ENCODE measurements at regions not wholly inside any gene's neighbourhood (a gene's known extent, or its start where the extent isn't known, plus 50 kb on each side); places are given as distances from the start of the nearest gene placed in this dataset.
"Not testable (repeated sequence)": the region's sequence is repeated elsewhere in the genome, so short reads cannot be mapped to it uniquely, and the experiment has no call there.

DNA sequence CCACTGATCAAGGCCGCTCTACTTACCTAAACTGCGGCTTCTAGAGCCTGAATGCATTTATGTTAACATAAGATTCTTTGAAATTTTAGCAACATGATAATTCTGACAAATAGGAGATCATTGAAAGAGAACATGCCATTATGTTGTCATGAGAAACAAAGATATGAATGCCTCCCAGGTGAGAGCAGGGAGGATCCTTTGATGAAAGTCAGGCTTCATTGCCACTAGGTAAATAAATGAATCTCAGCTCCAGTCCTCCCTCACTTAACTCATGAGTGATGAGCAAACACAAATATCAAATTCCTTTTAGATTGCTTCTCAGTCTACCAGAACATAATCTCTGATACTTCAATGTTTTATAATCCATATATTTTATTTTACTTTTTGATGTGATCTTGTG lies 463.2 kb upstream of the CDH7 start:
- no peak for DNase-seq (ENCODE audit: low spot score)

DNA sequence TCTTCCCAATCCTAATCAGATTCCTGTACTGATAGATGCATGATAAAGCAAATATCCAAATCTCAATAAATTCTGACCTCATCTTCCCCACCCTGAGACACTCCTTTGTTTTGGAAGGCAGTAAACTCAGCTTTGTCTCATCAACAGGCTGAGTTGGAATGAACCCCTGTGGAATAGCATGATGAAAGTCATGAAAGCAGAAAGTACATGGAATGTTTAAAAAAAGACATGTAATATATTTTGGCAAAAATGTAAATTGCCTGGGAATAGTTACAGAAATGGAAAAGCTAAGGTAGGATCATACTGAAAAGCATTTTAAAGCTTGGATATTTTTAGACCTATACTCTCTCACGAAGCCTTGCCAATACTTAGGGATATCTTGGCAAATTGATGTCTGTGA lies 468.7 kb upstream of the CDH7 start:
- no peak for DNase-seq (ENCODE audit: low spot score)

DNA sequence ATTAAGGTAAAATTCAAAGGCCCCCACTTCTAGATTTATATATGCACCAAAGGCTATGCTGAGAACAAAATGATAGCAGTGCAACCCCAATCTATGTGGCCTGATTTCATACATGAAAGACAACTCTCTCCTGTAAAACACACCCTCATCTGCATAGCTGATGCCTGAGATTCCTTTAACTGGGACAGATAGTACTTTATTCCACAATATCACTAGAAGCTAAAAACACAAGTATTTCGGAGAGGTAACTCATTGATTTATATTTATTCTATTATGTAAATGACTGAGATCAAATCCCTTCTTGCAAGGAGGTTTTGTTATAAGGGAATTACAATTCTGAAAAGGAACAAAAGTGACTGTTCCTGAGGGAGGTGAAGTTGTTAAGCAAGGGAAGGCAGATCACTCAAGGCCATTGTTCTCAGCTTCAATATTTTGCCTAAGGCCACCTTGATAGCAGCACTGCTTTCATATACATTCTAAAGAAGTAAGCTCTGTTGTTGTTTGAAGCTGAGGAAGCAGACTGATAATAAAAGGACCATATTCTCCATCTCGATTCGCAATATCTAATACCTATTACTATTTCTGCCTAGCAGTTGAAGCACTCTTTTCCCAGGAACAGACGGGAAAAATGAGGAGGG lies 471.0 kb upstream of the CDH7 start:
- DNase-seq (ENCODE audit: low spot score) = no peak

DNA sequence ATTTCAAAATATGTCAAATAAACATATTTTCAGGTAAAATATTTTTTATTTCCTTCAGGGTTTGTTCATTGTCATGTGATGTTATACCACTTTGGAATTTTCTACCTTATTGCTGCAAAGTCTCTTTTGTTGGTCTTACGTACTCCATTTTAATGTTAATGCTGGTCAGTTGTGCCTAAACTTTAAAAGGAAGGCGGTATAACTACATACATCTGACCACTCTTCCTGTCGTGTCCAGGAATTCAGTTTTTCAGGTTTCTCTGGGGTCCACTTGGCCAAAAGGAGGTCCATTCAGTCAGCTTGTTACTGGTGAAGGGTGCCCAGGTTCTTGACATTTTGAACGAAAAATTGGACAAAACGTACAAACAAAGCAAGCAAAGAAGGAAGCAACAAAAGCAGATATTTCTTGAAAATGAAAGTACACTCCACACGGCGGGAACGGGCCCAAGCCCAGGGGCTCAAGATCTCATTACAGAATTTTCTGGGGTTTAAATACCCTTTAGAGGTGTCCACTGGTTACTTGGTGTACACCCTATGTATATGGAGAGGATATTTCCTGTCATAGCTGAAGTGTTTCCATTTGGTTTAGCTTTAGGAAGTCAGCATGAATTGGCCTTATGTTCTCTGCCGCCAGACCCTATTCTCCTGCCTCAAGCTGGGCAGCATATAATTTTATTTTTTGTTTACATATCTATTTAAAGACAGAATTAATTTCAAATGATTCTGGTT lies 471.7 kb upstream of the CDH7 start:
- DNase-seq (ENCODE audit: low spot score) = no peak

DNA sequence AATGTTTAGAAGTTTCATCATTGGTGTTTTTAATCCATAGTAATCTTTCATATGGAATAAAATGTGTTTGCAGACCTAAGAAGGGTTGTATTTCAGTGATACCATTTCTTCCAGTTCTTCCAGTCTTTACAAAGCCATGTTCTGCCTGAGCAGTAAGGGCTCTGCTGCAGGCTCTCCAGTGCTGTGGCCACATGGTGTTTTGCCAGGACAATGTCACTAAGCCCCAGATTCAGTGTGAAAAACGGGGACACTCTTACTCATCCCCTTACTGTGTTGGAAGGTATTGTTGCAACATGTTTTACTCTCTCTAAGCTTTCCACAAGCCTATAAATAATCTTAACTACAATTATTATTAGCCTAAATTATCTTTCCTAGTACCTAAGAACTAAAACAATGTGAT lies 481.4 kb upstream of the CDH7 start:
- DNase-seq (ENCODE audit: low spot score) = no peak

DNA sequence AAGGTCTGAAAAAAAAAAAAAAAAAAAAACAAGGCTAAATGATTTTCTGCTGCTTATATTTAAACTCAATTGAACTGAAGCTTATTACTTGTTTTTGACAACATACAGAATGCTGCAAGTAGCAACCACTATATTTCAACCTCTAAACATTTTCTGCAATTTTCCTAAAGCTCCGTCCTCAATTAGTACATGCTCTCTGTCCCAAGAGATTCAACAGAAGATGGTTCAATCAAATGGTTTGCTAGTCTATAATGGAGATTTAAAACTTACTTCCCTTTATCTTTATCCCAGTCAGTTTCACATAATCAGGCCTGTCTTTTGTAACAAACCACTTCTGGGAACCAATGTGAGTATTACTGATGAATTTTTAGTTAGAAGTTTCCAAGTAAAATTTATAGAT lies 485.1 kb upstream of the CDH7 start:
- no peak for DNase-seq (ENCODE audit: low spot score)

DNA sequence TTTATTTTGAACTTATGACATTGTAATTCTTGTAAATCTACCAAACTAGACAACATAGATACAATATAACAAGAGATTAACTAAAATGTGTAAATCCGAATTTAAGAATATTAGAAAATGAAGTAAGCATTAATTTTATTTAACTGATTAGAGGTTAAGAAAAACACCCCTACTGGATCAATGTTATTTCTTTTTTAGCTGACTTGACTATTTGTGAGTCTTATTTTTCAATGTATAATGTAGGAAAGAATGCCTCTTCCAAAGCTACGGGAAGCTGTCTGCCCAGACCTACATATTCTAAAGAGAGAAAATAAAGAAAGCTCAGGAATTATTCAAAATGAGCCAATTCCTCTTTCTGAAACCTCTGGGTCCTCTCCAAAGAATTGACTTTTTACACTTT lies 490.8 kb upstream of the CDH7 start:
- no peak for DNase-seq (ENCODE audit: low spot score)

DNA sequence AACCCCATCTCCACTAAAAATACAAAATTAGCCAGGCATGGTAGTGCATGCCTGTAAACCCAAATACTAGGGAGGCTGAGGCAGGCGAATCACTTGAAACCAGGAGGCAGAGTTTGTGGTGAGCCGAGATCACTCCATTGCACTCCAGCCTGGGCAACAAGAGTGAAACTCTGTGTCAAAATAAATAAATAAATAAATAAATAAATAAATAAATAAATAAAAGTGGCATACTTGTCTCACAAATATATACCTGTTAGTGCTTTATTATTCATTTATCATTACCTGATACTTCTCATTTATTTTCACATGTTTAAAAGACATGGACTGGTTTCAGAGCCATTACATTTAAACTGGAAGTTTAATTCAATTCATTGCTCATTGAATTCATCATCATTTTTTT lies 491.4 kb upstream of the CDH7 start:
- DNase-seq (ENCODE audit: low spot score) = no peak

DNA sequence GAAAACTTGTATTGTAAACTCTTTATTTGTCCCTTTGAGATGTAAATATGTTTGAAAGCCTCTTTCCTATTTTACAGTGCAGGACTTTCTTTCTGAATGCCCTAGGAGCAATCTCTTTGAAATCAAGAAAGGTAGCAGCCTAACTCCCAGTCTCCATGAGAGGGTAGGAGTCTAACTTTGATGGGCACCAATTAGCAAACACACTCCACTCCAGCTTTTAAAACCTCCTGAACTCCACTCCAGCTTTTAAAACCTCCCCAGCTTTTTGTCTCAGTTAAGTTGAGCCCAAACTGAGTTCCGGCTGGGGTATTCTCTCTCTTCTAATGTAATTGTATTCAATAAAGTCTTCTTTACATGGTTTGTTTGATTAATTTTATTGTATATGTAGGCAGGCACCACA lies 493.7 kb upstream of the CDH7 start:
- no peak for DNase-seq (ENCODE audit: low spot score)

DNA sequence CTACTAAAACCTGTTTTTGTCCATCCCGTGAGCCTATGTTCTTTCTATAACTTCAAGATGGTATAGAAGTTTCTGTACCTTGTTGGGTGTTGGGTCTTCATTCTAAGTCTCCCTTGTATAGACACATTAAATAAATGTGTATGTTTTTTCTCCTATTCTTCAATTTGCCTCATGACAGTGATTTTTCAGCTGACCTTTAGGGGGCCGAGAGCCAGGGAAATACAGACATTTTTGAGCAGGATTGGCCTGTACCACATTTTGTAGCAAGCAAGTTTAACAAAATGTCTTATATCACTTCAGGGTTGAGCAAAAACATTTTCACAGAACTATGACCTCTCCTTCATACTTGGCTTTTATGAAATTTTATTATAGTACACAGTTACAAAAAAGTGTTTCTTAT lies 495.4 kb upstream of the CDH7 start:
- no peak for DNase-seq (ENCODE audit: low spot score)

DNA sequence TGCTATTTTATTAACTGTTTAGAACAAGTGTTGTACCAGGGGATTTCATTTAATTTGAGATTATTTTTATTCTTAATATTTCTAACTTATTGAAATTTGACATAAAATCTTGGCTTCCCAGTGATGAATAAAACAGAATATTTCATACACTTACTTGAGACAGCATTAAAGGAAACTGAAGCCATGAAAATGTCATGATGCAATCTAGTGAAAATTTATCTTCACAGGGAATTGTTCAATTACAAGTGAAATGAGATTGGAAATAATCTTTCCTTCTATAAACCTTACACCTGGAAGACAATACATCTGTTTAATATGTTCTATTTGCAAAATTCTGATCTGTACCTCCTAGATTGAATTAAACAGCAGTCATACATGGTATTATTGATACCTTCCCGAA lies 511.0 kb upstream of the CDH7 start:
- no peak for DNase-seq (ENCODE audit: low spot score)

DNA sequence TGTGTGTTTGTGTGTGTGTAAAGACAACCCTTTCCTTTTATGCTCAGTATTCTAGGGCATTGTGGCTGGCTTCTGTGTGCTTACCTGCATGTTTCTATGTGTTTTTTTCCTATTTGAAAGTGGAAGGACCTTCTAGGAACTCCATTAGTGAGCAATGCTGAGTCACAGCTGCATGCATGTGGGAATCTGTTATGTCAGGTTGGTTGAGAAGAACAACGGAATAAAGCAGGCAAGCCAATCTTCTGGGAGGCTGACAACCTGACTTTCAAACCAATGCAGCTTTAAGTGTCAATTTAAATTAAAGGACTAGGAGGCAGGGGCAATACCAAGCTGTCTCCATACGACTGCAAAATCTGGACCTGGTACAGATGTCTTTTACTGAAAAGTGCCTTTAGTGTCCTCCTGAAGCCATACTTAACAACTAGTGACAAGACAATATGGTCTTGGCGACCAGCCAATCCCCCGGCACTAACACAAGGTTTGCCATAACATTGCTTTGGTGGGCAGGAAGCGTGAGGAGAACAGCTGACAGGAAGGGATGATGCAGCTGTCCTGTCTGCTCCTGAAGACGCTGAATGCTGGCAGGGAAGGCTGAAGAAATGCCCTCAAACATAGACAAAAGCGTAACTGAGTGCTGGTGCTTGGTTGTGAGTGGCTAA lies 514.7 kb upstream of the CDH7 start:
- no peak for DNase-seq (ENCODE audit: low spot score)

DNA sequence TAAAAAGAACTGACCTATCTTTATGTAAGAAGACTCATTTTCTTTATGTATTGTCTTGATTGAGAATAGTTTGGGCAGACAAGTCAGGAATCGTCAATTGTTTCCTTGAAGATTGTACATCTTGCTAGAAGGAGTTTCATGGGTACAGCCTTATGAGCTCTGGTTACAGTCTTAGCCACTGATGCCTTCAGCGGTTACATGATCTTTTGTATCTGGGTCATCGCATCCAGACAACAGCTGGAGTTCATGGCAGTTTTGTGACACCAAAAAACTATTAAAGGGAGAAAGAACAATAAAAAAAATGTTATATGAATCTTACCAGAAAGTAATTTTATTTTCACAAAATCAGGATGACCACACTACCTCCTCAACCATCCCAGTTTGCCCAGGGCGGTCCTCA lies 520.5 kb upstream of the CDH7 start:
- no peak for DNase-seq (ENCODE audit: low spot score)

DNA sequence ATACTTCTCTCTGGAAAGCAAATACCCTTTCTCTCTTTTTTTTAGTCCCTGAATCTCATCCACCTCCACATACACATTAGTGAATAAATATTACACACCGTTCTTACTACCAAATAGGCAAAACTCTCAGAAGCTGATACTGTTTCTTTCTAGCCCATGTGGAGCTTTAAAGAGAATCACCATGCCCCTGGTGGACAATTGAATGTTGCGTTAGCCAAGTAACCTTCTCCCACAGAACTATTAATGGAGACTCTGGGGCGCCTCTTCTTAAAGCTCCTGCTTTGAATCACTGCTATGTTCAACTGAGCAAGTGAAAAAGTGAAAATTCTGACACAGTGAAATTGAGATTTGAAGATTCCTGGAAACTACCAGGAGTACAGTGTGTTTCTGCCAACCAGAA lies 522.8 kb upstream of the CDH7 start:
- no peak for DNase-seq (ENCODE audit: low spot score)

DNA sequence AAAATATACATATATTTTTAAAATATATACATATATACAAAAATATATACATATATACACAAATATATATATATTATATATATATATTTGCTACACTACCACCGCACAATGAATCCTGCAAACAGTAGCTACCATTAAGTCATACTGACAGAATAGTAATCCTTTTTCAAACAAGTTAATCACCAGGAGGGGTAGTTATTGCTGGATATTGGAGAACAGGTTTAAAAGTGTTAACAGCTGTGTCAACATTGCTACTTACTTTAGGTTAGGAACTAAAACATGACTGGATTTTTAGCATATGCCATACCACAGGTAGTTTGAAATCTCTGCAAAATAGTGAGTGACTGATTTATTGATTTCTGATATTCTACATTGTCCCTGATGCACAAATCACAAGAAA lies 529.1 kb upstream of the CDH7 start:
- no peak for DNase-seq (ENCODE audit: low spot score)

DNA sequence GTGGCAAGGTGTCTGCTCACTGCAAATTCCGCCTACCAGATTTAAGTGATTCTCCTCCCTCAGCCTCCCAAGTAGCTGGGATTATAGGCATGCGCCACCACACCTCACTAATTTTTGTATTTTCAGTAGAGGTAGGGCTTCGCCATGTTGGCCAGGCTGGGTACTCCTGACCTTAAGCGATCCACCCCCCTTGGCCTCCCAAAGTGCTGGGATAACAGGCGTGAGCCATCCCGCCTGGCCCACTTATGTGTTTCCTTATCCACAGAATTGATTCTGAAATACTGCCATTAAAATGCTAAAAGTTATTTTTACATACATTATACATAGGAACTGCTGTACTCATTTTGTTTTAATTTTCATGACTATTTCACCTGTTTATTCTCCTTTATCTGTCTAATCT lies 529.7 kb upstream of the CDH7 start:
- no peak for DNase-seq (ENCODE audit: low spot score)

DNA sequence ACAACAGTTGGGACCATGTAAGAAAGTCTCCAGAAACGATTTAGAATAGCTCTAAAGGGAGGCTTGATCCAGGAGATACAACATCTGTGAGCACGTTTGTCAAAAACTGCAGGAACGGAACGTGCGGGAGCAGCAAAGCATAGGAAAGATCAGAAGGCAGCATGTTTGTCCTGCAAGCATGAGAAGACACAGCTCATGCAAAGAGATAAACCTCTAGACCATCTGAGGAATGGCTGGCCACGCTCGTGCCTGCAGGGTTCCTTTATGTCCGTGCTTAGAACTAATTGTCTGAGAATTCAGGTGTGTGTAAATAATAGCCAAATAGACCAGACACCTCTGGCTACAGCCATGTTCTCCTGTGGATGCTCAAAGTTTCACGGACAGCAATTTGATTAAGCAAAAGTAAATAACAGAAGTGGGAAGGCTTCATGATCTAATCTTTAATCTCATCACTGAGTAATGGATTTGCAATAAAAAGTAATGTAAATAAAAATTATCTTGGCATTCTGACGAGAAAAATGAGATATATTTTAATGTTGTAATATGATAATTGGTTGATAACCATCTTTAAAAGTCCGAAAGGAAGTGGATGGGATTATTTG lies 534.8 kb upstream of the CDH7 start:
- DNase-seq (ENCODE audit: low spot score) = no peak

DNA sequence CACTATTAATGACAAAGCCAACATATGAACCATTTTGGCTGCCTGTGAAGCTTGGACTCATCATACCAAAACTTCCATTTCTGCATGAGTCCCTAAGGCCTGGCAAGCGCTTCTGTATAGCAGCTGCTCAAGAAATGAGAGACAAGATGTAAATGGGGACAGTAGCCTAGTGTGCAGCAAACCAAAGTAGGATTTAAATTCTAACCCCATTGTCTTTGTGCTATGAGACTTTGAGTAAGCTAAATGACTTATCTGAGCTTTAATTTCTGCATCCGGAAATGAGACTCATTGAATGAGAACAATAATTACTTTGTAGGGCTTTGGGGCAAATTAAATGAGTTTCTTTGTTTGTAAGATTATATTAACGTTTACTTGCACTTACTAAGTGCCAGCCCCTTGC lies 536.4 kb upstream of the CDH7 start:
- DNase-seq (ENCODE audit: low spot score) = no peak

DNA sequence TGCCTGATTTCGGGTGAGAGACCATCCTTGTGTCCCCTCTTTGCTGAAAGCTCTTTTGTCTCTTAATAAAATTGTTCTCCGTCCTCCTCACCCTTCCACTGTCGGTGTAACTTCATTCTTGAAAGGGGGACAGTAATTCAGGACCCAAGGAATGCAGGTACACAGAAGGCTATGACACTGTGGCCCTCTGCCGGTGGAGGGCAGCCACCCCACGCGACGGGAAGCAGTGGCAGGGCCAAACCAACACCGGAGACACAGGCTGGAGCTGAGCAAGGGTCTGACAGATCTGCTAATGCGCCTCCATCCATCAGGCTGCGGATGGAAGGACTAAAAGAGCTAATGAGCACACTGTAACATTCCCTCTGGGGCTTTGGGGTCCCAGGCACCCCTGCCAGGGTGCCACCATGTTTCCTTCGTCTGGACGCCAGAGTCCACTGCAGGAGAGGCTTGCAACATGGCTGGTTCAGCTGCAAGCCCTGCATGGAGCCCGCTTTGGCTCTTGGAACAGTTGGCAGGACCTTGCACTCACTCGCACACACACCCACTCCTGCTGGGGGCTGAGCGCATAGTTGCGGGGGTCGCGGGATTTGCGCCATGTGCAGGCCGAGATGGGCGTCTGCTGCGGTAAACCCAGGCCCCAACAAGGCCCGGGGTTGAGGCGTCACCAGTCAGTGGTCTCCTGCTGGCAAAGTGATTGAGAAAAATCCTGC lies 544.1 kb upstream of the CDH7 start:
- DNase-seq (ENCODE audit: low spot score) = no peak

DNA sequence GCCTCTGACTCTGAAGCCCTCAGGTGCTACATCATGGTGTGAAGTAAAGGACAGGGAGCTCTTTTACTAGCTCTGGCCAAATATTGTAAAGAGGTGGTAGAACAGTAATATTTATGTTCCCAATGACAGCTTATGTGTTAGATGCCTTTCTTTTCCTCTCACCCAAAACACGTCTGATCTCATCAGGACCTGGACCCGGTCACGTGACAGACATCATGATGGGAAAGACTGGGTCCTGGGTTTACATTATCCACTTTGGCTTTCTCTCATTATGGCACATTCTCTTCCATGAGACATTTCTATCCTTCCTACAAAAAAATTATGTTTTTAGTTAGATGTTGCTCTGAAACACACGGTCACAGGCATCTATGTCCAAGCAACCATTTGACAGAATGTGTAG lies 548.7 kb upstream of the CDH7 start:
- DNase-seq (ENCODE audit: low spot score) = no peak

DNA sequence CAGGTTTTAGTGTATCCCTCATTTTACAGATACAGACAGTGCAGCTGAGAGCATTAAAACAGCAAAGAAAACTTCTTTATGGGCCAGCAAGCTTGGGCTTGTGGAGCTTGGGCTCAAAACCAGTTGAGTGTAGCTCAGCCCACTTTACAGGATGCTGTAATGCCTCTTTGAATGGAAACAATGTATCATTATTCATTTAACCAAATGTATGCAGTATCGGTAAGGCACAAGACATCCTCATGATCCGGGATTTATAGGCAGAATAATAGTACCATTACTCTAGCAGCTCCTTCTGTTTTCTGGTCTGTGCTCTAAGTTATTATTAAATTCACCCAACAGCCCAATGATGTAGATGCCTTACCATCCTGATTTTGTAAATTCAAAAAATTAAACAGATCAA lies 575.1 kb upstream of the CDH7 start:
- DNase-seq (ENCODE audit: low spot score) = no peak

DNA sequence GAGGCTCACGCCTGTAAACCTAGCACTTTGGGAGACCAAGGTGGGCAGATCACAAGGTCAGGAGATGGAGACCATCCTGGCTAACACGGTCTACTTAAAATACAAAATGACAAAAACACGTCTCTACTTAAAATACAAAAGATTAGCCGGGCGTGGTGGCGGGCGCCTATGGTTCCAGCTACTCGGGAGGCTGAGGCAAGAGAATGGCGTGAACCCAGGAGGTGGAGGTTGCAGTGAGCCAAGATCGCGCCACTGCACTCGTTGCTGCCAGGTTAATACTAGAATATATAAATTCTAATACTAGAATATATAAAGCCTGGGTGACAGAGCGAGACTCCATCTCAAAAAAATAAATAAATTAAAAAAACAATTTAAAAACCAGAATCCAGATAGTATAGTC lies 588.7 kb upstream of the CDH7 start:
- DNase-seq (ENCODE audit: low spot score) = not testable (repeated sequence)

All from LoVo (cell line).